HG03135 (cell line): ENCODE measurements at regions not wholly inside any gene's neighbourhood (a gene's known extent, or its start where the extent isn't known, plus 50 kb on each side); places are given as distances from the start of the nearest gene placed in this dataset.
"Not testable (repeated sequence)": the region's sequence is repeated elsewhere in the genome, so short reads cannot be mapped to it uniquely, and the experiment has no call there.

Experiments
- ATAC-seq: cut with Tn5 transposase; IDR thresholded peaks from one replicate; pipeline ENCODE4 v1.9.1; 2021; ENCODE audit warnings: mild to moderate bottlenecking, moderate library complexity; ENCODE audit not compliant: unreplicated experiment

DNA sequence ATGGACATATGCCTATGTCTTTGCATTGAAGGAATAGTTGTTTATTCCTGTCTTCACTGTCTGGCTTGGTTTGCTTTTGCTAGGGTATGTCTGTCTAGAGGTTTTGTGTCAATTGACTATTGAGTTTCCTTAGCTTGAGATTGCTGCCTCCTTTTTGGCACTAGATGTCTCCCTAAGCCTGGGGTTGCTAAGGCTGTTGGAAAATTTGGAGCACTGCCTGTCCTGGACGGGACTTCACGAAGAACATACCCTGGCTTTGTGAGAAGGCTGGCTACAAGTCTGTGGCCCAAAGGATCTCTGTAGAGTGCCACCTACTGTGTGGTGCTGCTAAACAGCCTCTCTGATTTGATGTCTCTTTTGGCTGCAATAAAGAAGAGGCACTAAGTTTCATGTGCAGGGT is 183.8 kb upstream of the NUDT10 start:
- no peak for ATAC-seq

DNA sequence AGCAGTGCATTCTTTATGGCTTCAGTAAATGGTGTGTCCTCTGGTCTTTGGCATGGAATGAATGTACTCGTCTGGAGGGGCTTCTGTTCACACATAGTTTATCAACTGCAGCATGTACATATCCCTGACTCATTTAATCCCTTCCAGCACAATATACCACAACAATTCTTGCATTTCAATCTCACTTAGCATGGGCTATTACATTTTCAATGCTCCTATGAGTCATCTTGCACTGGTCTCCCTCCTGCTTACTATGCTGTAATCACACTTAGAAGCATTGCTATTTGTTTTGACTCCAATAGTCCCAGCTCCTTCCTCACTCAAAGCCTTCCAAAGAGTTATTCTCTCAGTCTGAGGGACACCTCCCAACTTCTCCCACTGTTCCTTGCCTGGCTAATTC is 180.9 kb upstream of the NUDT10 start:
- no peak for ATAC-seq

DNA sequence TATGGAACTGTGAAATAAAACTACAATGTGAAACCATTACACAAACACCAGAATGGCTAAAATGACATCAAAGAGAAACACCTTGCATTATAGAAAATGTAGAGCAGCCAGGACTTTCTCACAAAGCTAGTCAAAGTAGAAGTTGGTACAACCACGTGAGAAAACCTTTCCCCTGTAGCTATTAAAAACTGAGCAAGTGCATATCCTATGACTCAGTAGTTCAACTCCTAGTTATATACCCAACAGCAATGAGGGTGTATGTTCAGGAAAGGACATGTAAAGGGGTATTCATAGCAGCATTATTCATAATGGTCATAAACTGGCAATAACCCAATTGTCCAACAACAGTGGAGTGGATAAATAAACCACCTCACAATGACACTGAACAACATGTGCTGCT is 177.5 kb upstream of the NUDT10 start:
- no peak for ATAC-seq

DNA sequence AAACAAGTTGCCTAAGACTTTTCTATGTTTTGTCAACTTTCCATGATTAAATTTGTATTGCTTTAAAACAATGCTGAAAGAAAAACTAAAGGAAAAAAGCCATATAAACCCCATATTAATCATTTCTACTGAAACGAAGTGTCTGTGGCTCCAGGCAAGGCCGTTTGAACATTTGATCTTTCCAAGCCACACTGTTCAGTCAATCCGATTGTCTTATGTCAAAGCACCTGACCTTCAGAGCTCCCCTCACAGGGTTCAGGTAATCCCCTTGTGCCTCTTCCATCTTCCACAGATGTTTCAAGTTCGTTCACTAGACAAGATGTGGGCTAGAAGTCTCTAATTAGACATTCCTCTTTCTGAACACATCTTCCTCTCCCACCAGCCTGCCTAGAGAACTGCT is 177.1 kb upstream of the NUDT10 start:
- ATAC-seq, result no peak

DNA sequence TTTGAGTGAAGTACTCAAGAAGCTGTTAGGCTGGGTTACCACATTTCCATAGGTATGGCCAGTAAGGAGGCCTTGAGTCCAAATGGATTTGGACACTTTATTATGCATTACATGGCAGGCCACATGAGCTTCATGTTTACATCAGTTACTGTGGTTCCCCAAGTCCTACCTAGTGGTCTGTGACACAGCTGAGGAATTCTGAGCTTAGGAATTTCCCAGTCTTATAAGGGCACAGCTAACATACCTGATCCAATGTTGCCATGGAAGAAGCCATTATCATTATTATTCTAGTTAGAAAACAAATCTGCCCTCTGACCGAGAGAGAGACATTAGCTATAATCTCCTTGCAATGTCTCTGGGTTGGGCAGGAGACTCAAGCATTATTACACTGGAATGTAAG is 174.4 kb upstream of the NUDT10 start:
- no peak for ATAC-seq

- ATAC-seq, result not testable (repeated sequence)
Observed at GRCh38 chrX:51159378-51159777, 173.2 kb upstream of the NUDT10 start.

- no peak for ATAC-seq
Observed at GRCh38 chrX:51163730-51164129, 168.9 kb upstream of the NUDT10 start.

DNA sequence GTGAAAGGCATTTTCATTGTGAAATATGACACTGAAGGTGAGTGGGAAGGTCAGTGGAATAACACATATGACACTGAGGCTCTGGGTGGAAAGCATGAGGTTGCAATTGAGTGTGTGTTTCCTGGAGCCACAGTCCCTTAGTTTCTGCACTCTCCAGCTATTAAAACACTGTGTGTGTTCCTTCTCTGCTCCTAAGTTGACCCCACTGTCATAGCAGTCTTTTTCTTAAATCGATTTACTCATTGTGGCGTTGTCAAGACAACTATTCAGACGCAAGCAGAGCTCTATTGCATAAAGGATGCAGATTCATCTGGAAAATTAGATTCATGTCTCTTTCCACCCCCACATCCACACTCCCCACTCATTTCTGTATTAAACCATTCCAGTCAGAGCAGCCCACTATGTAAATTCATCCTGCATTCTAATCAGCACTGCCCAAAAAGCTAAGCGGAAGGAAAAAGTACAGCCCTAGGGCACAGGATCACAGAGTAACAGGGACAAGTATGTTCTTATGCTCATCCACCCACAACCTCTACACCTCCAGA is 154.2 kb upstream of the NUDT10 start:
- not testable (repeated sequence) for ATAC-seq

DNA sequence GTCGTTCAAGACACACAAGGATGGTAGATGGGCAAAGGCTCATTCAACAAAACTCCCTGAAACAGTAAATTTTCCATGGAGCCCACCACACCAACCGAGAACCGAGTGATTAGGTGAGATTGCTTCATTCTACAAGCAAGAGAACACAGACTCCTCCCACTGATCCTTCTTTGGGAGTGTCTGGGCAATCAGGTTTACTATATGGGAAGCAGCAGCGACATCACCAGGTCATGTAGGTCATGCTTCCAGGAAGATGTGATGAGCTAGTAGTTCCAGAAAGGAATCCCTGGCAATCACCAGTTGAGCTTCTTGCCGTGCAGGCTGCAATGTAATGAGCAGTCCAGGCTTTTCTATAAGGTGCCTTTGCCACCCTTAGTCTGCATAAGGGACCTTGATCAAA is 152.8 kb upstream of the NUDT10 start:
- ATAC-seq, result not testable (repeated sequence)

DNA sequence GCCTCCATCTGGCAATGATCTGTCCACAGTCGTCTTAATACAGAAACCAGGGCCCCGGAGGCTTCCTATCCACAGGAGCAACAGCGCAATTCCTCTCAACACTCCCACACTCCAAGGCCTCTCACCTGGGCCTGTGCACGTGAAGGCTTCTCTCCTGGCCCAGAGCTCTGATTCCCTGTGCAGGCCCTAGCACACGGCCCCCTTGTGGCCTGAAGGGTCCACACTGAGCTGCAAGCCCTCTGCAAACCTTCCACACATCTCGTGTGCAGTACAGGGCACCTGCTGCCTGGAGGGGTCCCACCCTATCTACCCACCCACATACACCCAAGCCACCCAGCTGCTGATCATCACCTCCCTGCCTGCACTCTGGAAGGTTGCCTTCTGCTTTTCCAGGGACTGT is 150.1 kb upstream of the NUDT10 start:
- no peak for ATAC-seq

DNA sequence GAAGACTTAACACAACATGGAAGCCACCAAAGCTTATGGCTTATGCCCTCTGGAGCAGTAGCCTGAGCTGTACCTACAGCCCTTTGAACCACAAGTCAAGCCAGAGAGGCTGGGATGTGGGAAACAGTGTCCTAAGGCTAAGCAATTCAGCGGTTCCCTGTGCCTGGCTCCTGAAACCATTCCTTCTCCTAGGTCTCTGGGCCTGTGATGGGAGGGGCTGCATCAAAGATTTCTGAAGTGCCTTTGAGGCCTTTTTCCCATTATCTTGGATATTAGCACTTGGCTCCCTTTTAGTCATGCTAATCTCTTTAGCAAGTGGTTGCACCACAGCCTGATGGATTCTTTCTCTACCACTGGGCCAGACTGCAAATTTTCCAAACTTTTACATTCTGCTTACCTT is 140.5 kb upstream of the NUDT10 start:
- ATAC-seq, result no peak

- ATAC-seq, result no peak
Observed at GRCh38 chrX:51215266-51215665, 117.4 kb upstream of the NUDT10 start.

DNA sequence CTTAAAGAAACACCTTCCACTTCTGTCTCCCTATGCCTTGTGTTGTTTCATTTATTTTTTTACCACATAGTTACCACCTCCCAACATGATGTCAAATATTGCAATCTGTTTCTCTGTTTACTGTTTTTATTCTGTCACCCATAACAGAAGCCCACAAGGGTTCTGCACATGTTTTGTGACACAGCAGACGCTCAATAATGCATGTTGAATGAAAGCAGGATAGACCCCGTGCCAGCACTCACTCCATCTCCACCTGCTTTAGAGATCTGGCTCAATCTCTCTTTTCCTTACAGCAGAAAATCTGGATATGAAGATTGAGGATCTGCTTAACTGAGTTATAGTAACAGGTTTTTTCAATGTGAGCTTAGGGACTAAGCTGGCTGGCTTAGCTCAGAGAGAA is 116.8 kb upstream of the NUDT10 start:
- ATAC-seq, result no peak

DNA sequence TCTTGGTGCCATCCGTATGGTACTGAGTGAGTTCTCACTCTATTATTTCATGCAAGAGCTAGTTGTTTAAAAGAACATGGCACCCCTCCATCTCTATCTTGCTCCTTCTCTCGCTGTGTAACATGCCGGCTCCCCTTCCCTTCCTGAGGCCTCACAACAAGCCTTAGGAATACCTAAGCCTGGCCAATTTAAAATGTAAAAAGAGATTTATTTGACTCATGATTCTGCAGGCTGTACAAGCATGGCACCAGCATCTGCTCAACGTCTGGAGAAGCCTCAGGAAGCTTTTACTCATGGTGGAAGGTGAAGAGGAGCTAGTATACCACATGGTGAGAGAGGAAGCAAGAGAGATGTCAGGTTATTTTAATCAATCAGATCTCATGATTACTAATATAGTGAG is 90.4 kb upstream of the NUDT10 start:
- no peak for ATAC-seq

DNA sequence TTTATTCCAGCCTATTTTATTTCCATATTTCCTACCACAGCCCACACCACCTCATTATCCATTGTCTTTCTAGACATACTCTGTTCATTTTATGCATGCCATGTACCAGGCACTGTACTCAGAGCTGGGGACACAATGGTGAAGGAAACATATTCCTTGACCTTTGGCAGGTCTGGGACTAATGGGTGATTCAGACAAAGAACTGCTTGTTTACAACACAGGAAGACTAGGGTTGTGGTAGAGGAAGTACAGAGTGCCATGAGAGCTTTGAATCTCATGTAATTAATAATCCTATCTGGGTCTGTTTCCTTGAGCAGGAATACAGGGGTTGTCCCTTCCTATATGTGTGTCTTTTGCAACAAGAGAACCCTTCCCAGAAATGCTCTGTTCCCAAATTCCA is 75.1 kb upstream of the NUDT10 start:
- ATAC-seq, result no peak

- ATAC-seq, result not testable (repeated sequence)
Observed at GRCh38 chrX:51262271-51262670, 70.4 kb upstream of the NUDT10 start.

- ATAC-seq, result no peak
Observed at GRCh38 chrX:51272638-51273037, 60.0 kb upstream of the NUDT10 start.

DNA sequence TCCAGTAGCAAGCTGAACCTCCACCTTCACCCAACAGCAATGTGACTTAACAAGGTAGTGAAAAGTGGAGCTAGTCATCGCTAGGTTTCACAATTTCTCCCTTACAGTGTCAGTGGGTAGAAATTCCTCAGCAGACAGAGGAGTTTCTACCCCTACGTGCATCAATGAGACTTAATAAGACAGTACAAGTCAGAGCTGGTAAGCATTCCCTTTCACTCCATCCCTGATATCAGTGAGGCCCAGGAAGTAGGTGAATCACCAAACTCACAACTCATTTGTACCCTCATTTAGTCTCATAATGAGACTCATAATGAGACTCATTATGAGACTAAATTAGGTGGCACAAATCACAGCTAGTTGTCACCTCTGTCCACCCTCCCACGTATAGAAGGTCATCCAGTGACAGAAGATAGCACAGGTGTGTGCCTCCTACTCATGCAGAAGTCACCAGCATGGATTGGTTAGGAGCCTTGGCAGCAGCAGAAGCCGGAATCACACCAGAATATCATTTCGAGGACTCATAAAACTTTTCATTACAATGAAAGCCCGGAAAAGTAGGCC is 50.8 kb upstream of the NUDT10 start:
- ATAC-seq, result no peak
